ENCODE measurements at regions not wholly inside any gene's neighbourhood (a gene's known extent, or its start where the extent isn't known, plus 50 kb on each side); places are given as distances from the start of the nearest gene placed in this dataset.

DNA sequence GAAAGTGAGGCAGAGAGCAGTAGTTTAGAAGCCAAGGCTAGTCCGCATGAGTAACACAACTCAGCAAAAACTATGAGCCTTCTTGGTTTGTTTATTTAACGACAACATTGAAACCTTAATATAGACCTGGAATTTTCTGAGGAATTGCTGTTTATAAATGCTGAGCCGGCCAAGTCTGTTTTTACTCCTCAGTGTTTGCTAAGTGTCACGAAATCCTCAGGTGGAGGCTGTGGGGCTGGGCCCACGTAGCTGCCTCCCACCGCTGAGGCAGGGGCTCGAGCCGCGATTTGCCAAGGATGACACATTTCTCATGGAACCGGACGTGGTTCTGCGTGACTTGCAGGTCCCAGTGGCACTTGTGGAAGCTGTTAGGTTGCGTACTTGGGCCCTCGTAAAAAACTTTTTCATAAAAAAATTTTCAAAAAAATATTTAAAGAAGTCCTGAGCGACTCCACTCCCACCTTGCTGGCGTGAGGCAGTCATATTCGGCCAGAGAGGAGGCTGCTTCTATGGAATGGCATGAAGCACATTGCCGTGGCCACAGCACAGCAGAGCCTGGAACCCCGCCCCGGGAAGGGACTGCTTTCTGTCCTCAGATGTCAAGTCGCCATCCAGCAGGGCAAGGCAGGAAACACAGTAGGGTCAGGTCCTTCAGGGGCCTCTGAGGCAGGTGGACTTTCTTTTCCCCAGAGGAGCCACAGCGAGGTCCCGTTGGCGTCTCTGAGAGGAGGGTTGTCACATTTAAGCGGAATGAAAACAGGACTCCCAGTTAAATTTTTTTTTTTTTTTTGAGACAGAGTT, 64.8 kb upstream of the PCSK6 start:
- no peaks in the 10 kb centered on the region for H3K36me3 ChIP-seq (ENCODE audit: low read depth)
- no peaks in the 10 kb centered on the region for H3K9me3 ChIP-seq (ENCODE audit: severe bottlenecking)
- no peak overlapping the region for H3K27ac ChIP-seq (ENCODE audit: poor library complexity, severe bottlenecking)
- TF ChIP-seq, protein P1, sequence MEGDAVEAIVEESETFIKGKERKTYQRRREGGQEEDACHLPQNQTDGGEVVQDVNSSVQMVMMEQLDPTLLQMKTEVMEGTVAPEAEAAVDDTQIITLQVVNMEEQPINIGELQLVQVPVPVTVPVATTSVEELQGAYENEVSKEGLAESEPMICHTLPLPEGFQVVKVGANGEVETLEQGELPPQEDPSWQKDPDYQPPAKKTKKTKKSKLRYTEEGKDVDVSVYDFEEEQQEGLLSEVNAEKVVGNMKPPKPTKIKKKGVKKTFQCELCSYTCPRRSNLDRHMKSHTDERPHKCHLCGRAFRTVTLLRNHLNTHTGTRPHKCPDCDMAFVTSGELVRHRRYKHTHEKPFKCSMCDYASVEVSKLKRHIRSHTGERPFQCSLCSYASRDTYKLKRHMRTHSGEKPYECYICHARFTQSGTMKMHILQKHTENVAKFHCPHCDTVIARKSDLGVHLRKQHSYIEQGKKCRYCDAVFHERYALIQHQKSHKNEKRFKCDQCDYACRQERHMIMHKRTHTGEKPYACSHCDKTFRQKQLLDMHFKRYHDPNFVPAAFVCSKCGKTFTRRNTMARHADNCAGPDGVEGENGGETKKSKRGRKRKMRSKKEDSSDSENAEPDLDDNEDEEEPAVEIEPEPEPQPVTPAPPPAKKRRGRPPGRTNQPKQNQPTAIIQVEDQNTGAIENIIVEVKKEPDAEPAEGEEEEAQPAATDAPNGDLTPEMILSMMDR (IDR thresholded peaks at IDR 0.05; ENCODE audit: poor library complexity, severe bottlenecking): no peak
- DNase-seq (ENCODE audit: low spot score) (no peak), ATAC-seq (ENCODE audit: low read depth) (no peak)
- no peak overlapping the region for H3K4me3 ChIP-seq (ENCODE audit: severe bottlenecking)
- H3K4me1 ChIP-seq (ENCODE audit: insufficient read depth, poor library complexity, severe bottlenecking): peaks cover 4% of the 10 kb centered on the region
- peaks cover 3% of the 10 kb centered on the region for H3K27me3 ChIP-seq (ENCODE audit: insufficient read depth, poor library complexity, severe bottlenecking)

DNA sequence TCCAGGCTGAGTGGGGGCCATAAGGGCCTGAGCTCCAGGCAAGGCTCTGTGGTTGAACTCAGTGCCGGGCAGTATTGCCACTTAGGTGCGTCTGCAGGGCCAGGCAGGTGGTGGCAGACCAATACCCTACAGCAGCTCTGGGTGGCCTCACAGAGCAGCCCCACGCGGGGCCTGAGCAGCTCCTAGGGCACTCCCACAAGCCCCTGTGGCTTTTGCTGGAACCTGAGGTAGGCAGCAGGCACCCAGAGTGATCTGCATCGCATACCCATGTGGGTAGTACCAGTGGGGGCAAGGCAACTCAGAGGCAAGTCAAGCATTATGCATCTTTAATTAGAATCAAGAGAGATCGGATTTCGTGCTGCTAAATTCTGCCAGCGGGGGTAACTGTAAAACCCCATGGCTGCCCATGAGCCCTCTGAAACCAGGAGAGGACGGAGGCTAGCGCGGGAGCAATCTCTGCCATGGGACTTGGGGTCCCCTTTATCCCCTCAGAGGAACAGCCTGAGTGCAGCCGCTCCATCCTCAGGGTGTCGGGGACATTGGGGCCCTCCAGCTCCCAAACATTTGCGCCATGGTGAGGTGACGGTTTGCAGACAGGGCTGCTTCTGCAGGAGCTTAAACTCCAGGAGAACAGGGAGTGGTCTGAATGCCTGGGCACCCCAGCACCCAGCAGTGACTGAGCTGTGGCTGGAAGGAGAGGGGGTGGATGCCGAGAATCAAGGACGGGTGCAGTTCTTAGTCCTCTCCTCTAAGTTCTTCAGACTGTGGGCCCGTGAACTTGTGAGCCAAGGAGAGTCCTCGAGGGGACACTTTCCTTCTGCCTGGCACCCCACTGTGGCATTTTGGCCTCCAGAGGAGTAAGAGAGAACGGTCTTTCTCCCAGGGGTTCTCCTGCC, 62.4 kb upstream of the PCSK6 start:
- TF ChIP-seq, protein P1 (IDR thresholded peaks at IDR 0.05; ENCODE audit: poor library complexity, severe bottlenecking): no peak
- DNase-seq (ENCODE audit: low spot score) (no peak), ATAC-seq (ENCODE audit: low read depth) (no peak)
- no peaks in the 10 kb centered on the region for H3K4me1 ChIP-seq (ENCODE audit: insufficient read depth, poor library complexity, severe bottlenecking)
- no peak overlapping the region for H3K4me3 ChIP-seq (ENCODE audit: severe bottlenecking)
- peaks cover 13% of the 10 kb centered on the region for H3K27me3 ChIP-seq (ENCODE audit: insufficient read depth, poor library complexity, severe bottlenecking)
- H3K36me3 ChIP-seq (ENCODE audit: low read depth): no peaks in the 10 kb centered on the region
- H3K27ac ChIP-seq (ENCODE audit: poor library complexity, severe bottlenecking): no peak overlapping the region
- H3K9me3 ChIP-seq (ENCODE audit: severe bottlenecking): peaks cover 3% of the 10 kb centered on the region

DNA sequence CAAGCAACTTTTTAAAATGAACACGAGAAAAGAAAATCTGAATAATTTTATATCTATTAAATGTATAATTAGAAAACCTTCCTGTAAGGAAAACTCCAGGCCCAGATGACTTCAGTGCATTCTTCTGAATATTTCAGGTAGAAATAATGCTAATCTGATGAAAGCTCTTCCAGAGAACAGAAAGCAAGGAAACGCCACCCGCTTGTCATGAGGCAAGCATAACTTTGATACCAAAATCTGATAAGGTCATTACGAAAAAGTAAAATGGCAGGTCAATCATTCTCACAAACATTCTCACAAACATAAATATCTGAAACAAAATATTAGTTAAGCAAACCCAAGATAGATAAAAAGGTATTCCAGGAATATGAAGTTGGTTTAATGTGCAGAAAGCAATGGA, 60.6 kb upstream of the PCSK6 start:
- TF ChIP-seq, protein P1 (IDR thresholded peaks at IDR 0.05; ENCODE audit: poor library complexity, severe bottlenecking): no peak
- DNase-seq (ENCODE audit: low spot score): no peak
- Histone ChIP-seq H3K9me3 (ENCODE audit: severe bottlenecking) (peaks cover 3% of the 10 kb centered on the region), H3K4me3 (ENCODE audit: severe bottlenecking) (no peak overlapping the region), H3K36me3 (ENCODE audit: low read depth) (no peaks in the 10 kb centered on the region), H3K27me3 (ENCODE audit: insufficient read depth, poor library complexity, severe bottlenecking) (peaks cover 31% of the 10 kb centered on the region), H3K4me1 (ENCODE audit: insufficient read depth, poor library complexity, severe bottlenecking) (no peaks in the 10 kb centered on the region), H3K27ac (ENCODE audit: poor library complexity, severe bottlenecking) (no peak overlapping the region)
- ATAC-seq (ENCODE audit: low read depth): no peak

DNA sequence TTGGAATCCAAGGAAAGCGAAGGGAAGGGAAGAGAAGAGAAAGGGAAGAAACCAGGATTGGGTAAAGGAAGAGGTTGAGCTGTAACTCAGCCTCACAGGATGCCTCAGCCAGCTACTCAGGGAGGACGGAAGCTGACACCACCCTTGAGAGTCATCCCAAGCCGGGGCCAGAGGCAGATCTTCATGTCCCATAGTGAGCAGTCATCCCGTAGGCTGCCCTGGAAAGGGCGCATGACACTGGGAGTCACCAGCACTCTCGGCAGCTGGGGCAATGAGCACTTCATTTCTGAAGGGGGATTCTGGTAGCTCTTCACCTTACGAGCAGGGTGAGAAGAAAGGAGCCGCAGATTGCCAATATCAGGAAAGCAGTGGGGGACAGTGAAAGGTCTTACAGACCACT, 60.1 kb upstream of the PCSK6 start:
- H3K4me1 ChIP-seq (ENCODE audit: insufficient read depth, poor library complexity, severe bottlenecking): no peaks in the 10 kb centered on the region
- peaks cover 3% of the 10 kb centered on the region for H3K9me3 ChIP-seq (ENCODE audit: severe bottlenecking)
- H3K27ac ChIP-seq (ENCODE audit: poor library complexity, severe bottlenecking): no peak overlapping the region
- H3K36me3 ChIP-seq (ENCODE audit: low read depth): no peaks in the 10 kb centered on the region
- no peak for DNase-seq (ENCODE audit: low spot score)
- H3K4me3 ChIP-seq (ENCODE audit: severe bottlenecking): no peak overlapping the region
- H3K27me3 ChIP-seq (ENCODE audit: insufficient read depth, poor library complexity, severe bottlenecking): peaks cover 36% of the 10 kb centered on the region
- no peak for ATAC-seq (ENCODE audit: low read depth)
- TF ChIP-seq, protein P1 (IDR thresholded peaks at IDR 0.05; ENCODE audit: poor library complexity, severe bottlenecking): no peak
